CD14-positive monocyte (primary cell): ENCODE measurements at regions not wholly inside any gene's neighbourhood (a gene's known extent, or its start where the extent isn't known, plus 50 kb on each side); places are given as distances from the start of the nearest gene placed in this dataset.

Experiments
- DNase-seq, 3 donors: peaks; one replicate each; pipeline ENCODE4 v3.0.0-alpha.2; 2011 to 2022
- H2AFZ ChIP-seq: 2 replicates; pipeline ENCODE4 v1.6.0; 2012; ENCODE audit warnings: mild to moderate bottlenecking, low read depth, low read length, inconsistent platforms; ENCODE audit not compliant: insufficient read depth, poor library complexity, severe bottlenecking
- H3K27ac ChIP-seq, 2 donors: 1 replicate in 1 of 2; 2 replicates in 1 of 2; pipeline ENCODE4 v1.5.1; 2012 to 2013; ENCODE audit warnings: low read length in 2 of 2, control low read depth in 1 of 2, inconsistent platforms in 1 of 2, low read depth in 1 of 2, mild to moderate bottlenecking in 1 of 2
- H3K27me3 ChIP-seq, 2 donors: one replicate each; pipeline versions ENCODE4 v1.6.0 to v1.6.1; 2011 to 2013; ENCODE audit warnings: low read length in 2 of 2; ENCODE audit not compliant: control insufficient read depth in 2 of 2, insufficient read depth in 2 of 2
- H3K36me3 ChIP-seq, 2 donors: replicated peaks in 1 of 2; 1 replicate in 1 of 2; 2 replicates in 1 of 2; pipeline versions ENCODE4 v1.5.1 to v1.6.1; 2012 to 2013; ENCODE audit warnings: low read length in 2 of 2, control low read depth in 1 of 2, inconsistent platforms in 1 of 2, mild to moderate bottlenecking in 1 of 2; ENCODE audit not compliant: insufficient read depth in 2 of 2, control insufficient read depth in 1 of 2
- H3K4me1 ChIP-seq, 2 donors: 1 replicate in 1 of 2; 2 replicates in 1 of 2; pipeline versions ENCODE4 v1.5.1 to v1.6.1; 2012 to 2013; ENCODE audit warnings: low read length in 2 of 2, control low read depth in 1 of 2, inconsistent platforms in 1 of 2, mild to moderate bottlenecking in 1 of 2, moderate library complexity in 1 of 2; ENCODE audit not compliant: insufficient read depth in 2 of 2, control insufficient read depth in 1 of 2
- H3K4me2 ChIP-seq: replicated peaks from 2 replicates; pipeline ENCODE3; 2012; ENCODE audit warnings: low read length, moderate library complexity, mild to moderate bottlenecking; ENCODE audit not compliant: poor library complexity, severe bottlenecking; ENCODE audit errors: extremely low read depth
- H3K4me3 ChIP-seq, 3 experiments: fragments of 200-600 bp in 1 of 3; sonication (generic) in 1 of 3; replicated peaks in 1 of 3; 1 replicate in 2 of 3; 2 replicates in 1 of 3; pipeline ENCODE4 v1.5.1; 2011 to 2013; ENCODE audit warnings: low read length in 3 of 3, mild to moderate bottlenecking in 3 of 3, control low read depth in 2 of 3, low read depth in 2 of 3, inconsistent platforms in 1 of 3, moderate library complexity in 1 of 3
- H3K79me2 ChIP-seq: 2 replicates; pipeline ENCODE4 v1.6.0; 2012; ENCODE audit warnings: mild to moderate bottlenecking, control low read depth, inconsistent platforms, low read length, moderate library complexity; ENCODE audit not compliant: insufficient read depth
- H3K9ac ChIP-seq: 2 replicates; pipeline ENCODE4 v1.6.0; 2017; ENCODE audit warnings: low read length, mild to moderate bottlenecking; ENCODE audit not compliant: insufficient read depth, poor library complexity, severe bottlenecking
- H3K9me3 ChIP-seq, 2 donors: replicated peaks in 1 of 2; 1 replicate in 1 of 2; 2 replicates in 1 of 2; pipeline versions ENCODE4 v1.5.1 to v1.6.1; 2012 to 2013; ENCODE audit warnings: low read length in 2 of 2, control low read depth in 1 of 2; ENCODE audit not compliant: control insufficient read depth in 1 of 2, insufficient read depth in 1 of 2
- H4K20me1 ChIP-seq: 2 replicates; pipeline ENCODE4 v1.6.0; 2012; ENCODE audit warnings: mild to moderate bottlenecking, low read length, control low read depth, moderate library complexity; ENCODE audit not compliant: insufficient read depth
- H3K27ac Mint-ChIP-seq, 7 donors: one replicate each; pipeline ENCODE4 v1.8.0; 2020; ENCODE audit warnings: mild to moderate bottlenecking in 7 of 7, mixed read lengths in 7 of 7, moderate library complexity in 6 of 7, inconsistent platforms in 2 of 7
- H3K27me3 Mint-ChIP-seq, 3 donors: one replicate each; pipeline ENCODE4 v1.8.0; 2021 to 2022; ENCODE audit warnings: low read depth in 3 of 3, mild to moderate bottlenecking in 3 of 3, mixed read lengths in 3 of 3, moderate library complexity in 3 of 3, inconsistent platforms in 1 of 3
- H3K36me3 Mint-ChIP-seq, 2 donors: one replicate each; pipeline ENCODE4 v1.8.0; 2020; ENCODE audit warnings: mixed read lengths in 2 of 2, inconsistent platforms in 1 of 2, mild to moderate bottlenecking in 1 of 2
- H3K4me1 Mint-ChIP-seq: one replicate; pipeline ENCODE4 v1.8.0; 2020; ENCODE audit warnings: mild to moderate bottlenecking, mixed read lengths
- H3K4me3 Mint-ChIP-seq, 2 donors: one replicate each; pipeline ENCODE4 v1.8.0; 2020; ENCODE audit warnings: mild to moderate bottlenecking in 2 of 2, mixed read lengths in 2 of 2, moderate library complexity in 1 of 2
- H3K9me3 Mint-ChIP-seq, 7 donors: one replicate each; pipeline ENCODE4 v1.8.0; 2020 to 2022; ENCODE audit warnings: mixed read lengths in 7 of 7, mild to moderate bottlenecking in 6 of 7, moderate library complexity in 6 of 7, inconsistent platforms in 2 of 7
- WGBS: methylation state at CpG from one replicate; pipeline ENCODE4 v1.1.5; 2013; ENCODE audit warnings: missing lambda C conversion rate; ENCODE audit not compliant: insufficient coverage; 5-methylcytosine and 5-hydroxymethylcytosine counted together
- intact Hi-C, 2 donors: fragments of 100-400 bp; cut with micrococcal nuclease; formaldehyde crosslinking; loops; one replicate each; pipeline versions ENCODE4 v1.15.0 to v1.15.1; 2023
- TF ChIP-seq, protein P1 (sequence below): fragments of 200-600 bp; IDR thresholded peaks from one replicate; pipeline ENCODE4 v1.8.0; 2022; ENCODE audit warnings: antibody characterized with exemption, mild to moderate bottlenecking

DNA sequence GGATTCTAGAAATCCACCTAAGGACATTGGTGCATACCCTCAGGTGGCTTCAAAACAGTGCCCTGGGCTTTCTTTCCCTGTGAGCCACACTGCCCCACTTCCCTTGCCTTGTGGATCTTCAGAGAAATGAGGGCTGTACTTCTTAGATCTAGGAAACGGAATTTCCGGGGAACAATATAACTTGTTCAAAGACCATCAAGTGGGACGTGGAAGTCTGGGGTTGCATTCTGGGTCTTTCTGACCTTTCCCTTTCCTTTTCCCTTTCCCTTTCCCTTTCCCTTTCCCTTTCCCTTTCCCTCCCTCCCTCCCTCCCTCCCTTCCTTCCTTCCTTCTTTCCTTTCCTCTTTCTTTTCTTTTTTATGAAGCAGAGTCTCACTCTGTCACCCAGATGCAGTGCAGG is 97.1 kb upstream of the SALL1 start:
- Histone ChIP-seq H3K9me3 (no peaks in the 10 kb centered on the region), H2AFZ (no peak overlapping the region), H3K27ac (no peak overlapping the region), H4K20me1 (no peaks in the 10 kb centered on the region), H3K4me1 (no peaks in the 10 kb centered on the region), H3K79me2 (no peaks in the 10 kb centered on the region), H3K27me3 (no peaks in the 10 kb centered on the region), H3K9ac (no peak overlapping the region), H3K4me3 (no peak overlapping the region), H3K4me2 (no peak overlapping the region), H3K36me3 (no peaks in the 10 kb centered on the region)
- TF ChIP-seq, protein P1, sequence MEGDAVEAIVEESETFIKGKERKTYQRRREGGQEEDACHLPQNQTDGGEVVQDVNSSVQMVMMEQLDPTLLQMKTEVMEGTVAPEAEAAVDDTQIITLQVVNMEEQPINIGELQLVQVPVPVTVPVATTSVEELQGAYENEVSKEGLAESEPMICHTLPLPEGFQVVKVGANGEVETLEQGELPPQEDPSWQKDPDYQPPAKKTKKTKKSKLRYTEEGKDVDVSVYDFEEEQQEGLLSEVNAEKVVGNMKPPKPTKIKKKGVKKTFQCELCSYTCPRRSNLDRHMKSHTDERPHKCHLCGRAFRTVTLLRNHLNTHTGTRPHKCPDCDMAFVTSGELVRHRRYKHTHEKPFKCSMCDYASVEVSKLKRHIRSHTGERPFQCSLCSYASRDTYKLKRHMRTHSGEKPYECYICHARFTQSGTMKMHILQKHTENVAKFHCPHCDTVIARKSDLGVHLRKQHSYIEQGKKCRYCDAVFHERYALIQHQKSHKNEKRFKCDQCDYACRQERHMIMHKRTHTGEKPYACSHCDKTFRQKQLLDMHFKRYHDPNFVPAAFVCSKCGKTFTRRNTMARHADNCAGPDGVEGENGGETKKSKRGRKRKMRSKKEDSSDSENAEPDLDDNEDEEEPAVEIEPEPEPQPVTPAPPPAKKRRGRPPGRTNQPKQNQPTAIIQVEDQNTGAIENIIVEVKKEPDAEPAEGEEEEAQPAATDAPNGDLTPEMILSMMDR: no peak
- intact Hi-C loops: no loop called here
- Mint-ChIP-seq H3K4me1 (no peaks in the 10 kb centered on the region), H3K9me3 (peaks cover 3 to 9% (median 7%) of the 10 kb centered on the region in 7 donors), H3K27me3 (peaks cover 1 to 4% (median 2%) of the 10 kb centered on the region in 3 donors), H3K36me3 (no peaks in the 10 kb centered on the region), H3K4me3 (no peak overlapping the region), H3K27ac (no peak overlapping the region)
- 100% methylated on average over 1 of the region's 3 CpGs for WGBS
- DNase-seq: no peak

DNA sequence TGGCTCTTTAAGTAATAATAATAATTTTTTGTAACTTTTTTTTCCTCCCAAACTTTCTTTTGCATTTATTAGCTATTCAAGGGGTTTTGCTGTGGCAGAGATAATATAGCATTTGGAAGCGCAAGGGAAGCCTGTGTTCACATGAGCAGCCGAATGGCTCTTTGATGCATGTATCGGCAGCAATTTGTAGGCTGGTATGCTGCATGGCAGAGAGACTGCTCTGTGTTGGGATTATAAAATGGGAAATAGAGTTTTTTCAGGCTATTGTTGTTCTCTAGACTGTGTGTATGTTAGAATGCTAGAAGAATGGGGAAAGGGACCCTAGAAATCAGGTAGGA is 94.6 kb upstream of the SALL1 start:
- H3K4me3 Mint-ChIP-seq: no peak overlapping the region
- H3K9ac ChIP-seq: no peak overlapping the region
- H3K9me3 ChIP-seq: no peaks in the 10 kb centered on the region
- H3K9me3 Mint-ChIP-seq: peaks cover 0 to 9% (median 3%) of the 10 kb centered on the region in 7 donors
- H3K4me1 Mint-ChIP-seq: no peaks in the 10 kb centered on the region
- H3K27me3 ChIP-seq: no peaks in the 10 kb centered on the region
- no peaks in the 10 kb centered on the region for H3K79me2 ChIP-seq
- H3K36me3 ChIP-seq: no peaks in the 10 kb centered on the region
- no peak overlapping the region for H3K27ac ChIP-seq
- 93% methylated on average over 3 of the region's 3 CpGs for WGBS
- H3K27ac Mint-ChIP-seq: no peak overlapping the region
- no peaks in the 10 kb centered on the region for H3K4me1 ChIP-seq
- no peaks in the 10 kb centered on the region for H3K36me3 Mint-ChIP-seq
- intact Hi-C loops: no loop called here
- no peaks in the 10 kb centered on the region for H4K20me1 ChIP-seq
- H2AFZ ChIP-seq: no peak overlapping the region
- H3K27me3 Mint-ChIP-seq: peaks cover 0 to 8% (median 1%) of the 10 kb centered on the region in 3 donors
- H3K4me2 ChIP-seq: no peak overlapping the region
- DNase-seq: no peak
- H3K4me3 ChIP-seq: no peak overlapping the region
- TF ChIP-seq, protein P1: no peak
